UCSD-AML1 (cell line): ENCODE measurements at regions not wholly inside any gene's neighbourhood (a gene's known extent, or its start where the extent isn't known, plus 50 kb on each side); places are given as distances from the start of the nearest gene placed in this dataset.
A peak's percentile ranks its signal among the peaks of the same experiment; 100 is the strongest.
"Not testable (repeated sequence)": the region's sequence is repeated elsewhere in the genome, so short reads cannot be mapped to it uniquely, and the experiment has no call there.

Source experiments
- DNase-seq: peaks from one replicate; lab custom pipeline; 2025; ENCODE audit not compliant: unreplicated experiment; lab: John Stamatoyannopoulos, UW

- DNase-seq, result no peak
These were observed 154.6 kb downstream of the MTX2 start for GRCh38 chr2:176423819-176424218.

DNA sequence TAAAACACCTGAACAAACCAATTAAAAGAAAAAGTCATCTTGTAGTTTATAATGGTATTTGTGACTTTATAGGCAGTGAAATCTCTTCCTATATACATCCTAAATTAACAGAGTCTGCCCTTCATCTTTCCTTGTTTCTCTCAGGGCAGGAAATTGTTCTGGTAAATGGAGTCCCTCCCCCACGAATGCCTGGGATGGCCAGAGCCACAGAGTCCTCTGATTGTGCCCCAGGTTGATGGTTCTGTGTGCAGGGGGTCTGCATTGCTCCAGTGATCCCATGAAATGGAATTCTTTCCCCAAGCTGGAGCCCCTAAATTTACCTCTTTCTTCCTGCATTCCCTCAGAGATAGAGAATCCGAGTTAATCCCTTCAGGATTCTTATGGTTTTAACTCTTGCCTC is 155.5 kb downstream of the MTX2 start:
- DNase-seq, result no peak

DNA sequence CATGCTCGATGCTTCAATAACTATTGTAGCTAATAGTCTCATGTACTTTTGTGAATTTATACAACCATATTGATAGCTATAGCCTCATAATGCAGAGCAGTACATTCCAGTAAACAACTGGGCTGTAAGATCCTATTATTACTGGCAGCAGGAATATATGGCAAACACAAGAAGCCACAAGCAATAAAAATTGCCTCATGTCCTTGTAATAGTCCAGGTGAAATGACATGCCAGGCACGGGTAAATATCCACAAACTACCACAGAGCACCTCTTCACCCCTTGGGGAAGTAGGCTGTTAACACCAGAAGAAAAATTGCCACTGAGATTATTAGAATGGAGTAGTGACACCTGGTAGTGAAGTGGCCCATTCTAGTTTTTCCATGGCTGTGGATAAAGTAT is 158.3 kb downstream of the MTX2 start:
- DNase-seq, result no peak

DNA sequence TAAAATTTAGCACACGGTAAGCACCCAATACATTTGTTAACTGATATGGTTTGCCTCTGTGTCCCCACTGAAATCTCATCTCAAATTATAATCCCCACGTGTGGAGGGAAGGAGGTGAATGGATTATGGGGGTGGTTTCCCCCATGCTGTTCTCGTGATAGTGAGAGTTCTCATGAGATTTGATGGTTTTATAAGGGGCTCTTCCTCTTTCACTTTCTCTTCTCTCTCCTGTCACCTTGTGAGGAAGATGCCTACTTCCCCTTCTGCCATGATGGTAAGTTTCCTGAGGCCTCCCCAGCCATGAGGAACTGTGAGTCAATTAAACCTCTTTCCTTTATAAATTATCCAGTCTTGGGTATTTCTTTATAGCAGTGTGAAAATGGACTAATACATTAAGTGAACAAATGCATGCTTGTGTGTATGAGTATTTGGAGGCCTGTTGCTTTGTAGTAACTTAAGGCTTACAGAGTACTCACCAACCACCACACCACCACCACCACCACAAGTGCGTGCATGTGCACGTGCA is 159.8 kb downstream of the MTX2 start:
- DNase-seq, result not testable (repeated sequence)

DNA sequence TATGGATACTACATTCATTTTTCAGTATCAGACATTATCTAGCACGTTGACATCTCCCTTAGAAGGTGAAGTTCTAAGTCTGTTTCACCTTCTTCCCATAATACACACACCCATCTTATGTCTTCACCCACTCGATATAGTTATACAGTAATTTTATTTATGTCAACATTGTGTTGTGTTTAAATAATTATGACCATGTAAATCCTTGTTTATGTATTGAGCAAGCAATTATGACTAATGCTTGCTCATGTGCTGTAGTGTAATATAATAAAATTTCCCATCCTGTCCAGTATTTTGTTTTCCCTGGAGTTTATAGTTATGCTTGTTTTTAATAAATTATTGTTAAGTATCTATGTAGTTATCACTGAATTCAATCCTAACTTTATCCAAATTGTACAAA is 163.2 kb downstream of the MTX2 start:
- no peak for DNase-seq

GRCh38 chr2:176435729-176436128 is 166.5 kb downstream of the MTX2 start:
- DNase-seq, result no peak

- DNase-seq, result no peak
These were observed 174.7 kb downstream of the MTX2 start for GRCh38 chr2:176443946-176444345.

DNA sequence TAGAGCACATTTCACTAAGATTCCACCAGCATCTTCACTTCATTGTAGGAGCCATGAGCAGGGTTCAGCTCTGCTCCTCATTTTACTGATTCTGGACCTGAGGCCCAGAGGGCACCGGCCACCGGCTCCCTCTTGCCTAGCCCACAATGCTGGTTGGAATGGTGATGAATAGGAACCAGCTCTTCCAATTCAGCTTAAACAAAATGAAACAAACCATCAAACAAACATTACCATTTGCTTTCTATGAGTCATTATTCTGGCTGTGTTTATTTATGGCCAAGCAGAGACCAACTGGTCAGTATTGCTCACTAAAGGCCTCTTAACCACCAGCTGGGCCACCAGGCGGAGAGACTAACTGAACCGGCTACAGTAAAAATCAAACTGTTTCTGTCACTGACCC is 176.7 kb downstream of the MTX2 start:
- no peak for DNase-seq

DNA sequence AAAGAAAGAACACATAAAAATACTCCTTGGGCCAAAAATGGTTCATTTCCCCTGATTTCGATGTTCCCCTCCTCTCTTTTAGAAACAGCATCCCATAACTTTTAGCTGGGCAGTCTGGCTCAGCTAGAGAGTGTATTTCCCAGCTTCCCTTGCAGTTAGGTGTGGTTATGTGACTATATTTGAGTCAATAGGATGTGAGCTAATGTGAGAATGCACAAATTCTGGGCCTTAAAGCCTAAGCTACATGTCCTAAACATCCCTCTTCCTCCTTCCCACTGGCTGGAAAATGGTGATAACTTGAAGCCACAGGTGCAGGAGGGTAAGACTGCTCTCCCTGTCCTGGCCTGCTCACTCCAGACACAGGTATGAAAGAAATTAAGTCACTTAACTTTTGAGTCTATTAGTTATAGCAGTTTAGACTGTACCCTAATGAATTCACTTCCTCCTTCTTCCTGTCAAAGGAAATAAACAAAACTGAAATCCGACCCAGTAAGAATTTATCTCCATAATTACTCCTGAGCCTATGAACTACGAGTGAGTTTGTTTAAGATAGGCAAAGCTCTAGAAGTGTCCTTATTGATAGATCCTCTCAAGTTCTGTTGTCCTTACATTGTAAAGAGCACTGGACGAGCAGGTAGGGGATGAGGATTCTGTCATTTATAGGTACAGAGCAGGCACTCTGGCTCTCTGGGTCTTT is 177.6 kb downstream of the MTX2 start:
- DNase-seq, result no peak

GRCh38 chr2:176447616-176448015 is 178.4 kb downstream of the MTX2 start:
- DNase-seq, result no peak

GRCh38 chr2:176449852-176450251 is 180.6 kb downstream of the MTX2 start:
- DNase-seq, result no peak

DNA sequence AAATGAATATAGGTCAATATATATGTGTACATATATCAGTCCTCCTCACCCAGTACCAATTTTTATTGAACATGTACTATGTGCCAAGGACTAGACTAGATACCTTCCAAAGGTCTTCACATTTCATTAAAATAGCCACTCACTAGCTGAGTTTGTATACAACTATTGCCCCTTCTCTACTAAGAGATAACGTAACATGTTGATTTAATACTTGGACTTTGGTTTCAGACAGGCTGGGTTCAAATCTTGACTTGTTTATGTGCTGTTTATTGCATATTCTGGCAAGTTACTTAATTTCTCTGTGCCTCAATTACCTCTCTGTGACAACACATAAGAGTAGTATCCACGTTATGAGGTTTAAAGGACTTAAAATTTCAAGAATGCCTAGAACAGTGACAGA is 184.5 kb downstream of the MTX2 start:
- DNase-seq, result no peak

GRCh38 chr2:176454893-176455815 is 185.9 kb downstream of the MTX2 start:
- peak; percentile 77 for DNase-seq

- DNase-seq, result no peak
These were observed 186.6 kb downstream of the MTX2 start for GRCh38 chr2:176455816-176456291.

- DNase-seq, result no peak
These were observed 188.2 kb downstream of the MTX2 start for GRCh38 chr2:176457481-176457880.

DNA sequence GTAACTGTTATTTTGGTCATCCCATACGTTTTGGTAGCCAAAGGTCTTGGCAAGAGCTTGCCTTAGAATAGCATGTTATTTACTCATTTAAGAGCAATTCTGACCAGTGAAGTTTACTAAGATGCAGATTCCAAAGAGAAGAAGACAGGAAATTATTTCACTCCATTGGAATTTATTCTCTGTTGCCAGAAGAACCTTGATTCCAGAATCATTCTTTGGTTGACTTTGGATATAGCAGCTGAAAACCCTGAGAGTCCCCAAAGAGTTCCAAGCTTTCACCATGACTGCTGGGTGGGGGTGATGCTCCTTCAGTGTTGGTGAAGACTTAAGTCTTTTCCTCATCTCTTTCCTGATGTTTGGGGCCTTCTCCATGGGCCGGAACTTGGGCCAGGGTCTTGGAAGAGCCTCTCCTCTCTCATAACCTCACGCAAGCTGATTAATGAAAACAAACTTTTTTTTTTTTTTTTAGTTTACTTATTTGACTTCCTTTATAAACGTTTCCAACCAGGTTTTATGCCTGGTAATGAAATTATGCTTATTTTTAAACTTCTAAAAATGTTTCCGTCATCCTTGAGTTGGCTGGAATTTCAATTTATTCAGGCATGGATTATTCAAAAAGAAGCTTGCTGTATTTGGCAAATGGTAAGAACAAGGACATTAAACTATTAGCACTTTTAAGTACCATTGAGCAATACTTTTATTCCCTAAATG is 192.0 kb downstream of the MTX2 start:
- DNase-seq, result no peak

DNA sequence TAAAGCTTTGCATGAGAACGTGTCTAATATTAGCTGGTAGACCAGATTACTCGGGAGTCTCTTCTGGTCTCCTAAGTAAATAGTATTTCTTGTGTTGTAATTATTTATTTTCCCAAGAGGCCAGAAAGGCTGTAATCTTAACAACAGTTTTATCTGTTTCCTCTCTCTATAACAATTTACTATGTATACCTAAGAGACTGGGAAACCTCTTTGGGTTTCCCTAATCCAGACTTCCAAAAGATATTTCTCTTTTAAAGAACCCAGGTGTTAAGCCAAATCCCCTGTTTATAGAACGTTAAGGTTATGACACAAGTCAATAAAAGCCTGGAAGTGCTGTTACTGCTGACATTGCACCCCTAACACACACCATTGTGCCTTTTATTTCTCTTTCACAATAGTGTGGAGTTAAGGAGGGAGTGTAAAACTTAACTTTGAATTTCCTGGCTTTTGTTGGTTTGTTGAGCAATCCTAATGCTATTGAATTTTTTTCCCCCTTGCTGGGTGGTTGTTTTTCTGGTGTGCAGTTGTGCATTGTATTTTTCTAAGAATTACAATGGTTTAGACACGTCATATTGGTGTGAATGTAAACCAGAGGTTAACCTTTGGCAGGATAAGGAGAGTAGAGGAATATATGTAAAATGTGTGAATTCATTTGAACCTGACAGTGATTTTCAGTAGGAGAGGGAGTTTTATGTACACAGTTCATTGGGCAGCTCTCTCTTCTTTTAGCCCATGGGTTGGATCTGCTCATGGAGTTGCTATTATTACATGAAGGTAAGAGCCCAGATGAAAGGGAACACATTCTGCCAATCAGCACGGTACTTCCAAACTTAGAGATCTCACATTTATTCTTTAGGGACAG is 192.8 kb downstream of the MTX2 start:
- DNase-seq, result no peak

DNA sequence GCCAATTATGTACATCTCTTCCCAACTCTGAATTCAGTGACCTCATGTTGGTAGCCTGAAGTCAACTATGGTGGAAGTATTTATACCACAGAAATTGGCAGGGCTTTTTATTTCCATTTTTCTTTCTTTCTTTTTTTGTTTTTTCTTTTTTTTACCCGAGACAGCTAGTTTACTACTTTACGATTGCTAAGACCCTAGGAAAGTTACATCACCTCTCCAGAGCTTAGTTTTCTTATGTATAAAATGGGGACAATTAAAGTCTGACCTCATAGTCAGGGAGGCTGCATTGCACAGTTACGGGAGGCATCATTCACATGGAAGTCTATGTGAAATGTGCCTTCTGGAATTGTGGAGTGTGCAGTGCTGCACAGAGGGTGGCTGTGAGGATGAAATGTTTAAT is 194.3 kb downstream of the MTX2 start:
- DNase-seq, result no peak

- DNase-seq, result no peak
These were observed 195.8 kb downstream of the MTX2 start for GRCh38 chr2:176464886-176465564.

DNA sequence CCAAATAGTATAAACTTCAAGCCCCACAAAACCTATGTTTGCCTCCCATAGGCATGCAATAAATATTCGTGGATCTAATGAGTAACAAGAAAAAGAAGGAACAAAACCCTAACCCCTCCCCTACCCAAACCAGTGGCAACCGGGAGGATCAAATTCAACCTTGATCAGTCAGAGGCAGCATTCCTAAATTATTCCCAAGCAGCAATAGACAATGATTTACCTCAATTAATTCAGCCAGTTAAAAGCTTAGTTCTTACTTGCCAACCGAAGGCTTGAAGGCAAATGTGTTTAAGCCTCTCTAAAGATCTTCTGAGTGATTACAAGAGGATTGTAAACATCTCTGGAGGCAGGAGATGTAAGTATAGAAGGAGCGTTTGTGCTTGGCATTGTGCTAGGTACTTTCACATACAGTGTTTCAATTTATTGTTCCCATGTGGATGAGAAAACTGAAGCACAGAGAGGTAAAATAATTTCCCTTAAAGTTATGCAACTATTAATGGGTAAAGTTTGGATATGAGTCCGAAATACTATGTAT is 197.7 kb downstream of the MTX2 start:
- no peak for DNase-seq
